ENCODE measurements at regions not wholly inside any gene's neighbourhood (a gene's known extent, or its start where the extent isn't known, plus 50 kb on each side); places are given as distances from the start of the nearest gene placed in this dataset.

DNA sequence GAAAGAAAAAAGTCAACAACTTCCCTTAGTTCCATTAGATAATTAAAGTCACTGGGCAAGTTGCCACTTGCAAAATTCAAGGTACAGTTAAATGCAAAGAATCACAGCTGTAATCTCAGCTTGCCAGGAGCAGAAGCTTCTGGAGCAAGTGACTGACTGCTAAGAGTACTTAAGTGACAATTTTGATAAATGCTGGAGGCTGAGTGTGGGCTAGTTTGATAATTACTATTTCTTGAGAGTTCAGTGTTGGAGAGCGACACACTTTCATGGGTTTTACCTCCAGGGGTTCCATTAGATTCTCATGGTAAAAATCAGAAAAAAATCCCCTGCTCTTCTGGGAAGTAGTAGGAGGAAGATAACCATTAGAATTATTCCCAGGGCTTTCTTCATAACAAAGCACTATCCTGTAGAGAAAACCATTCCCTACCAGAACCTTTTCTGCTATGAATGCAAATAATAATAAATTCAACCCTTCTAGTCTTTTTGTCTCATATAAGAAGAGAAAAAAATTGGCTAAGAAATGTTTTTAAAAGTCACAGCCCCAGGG, 486.3 kb downstream of the POM121L12 start:
- H3K4me3 ChIP-seq (ENCODE audit: low read depth, low read length): no peak overlapping the region
- no peak overlapping the region for H3K27ac ChIP-seq (ENCODE audit: extremely low read depth, low read depth, low read length)
- H3K36me3 ChIP-seq (ENCODE audit: control insufficient read depth in 2 of 2, insufficient read depth in 1 of 2, low read length in 2 of 2): no peaks in the 10 kb centered on the region
- TF ChIP-seq ZNF37A (tag by site-specific recombination; IDR thresholded peaks at IDR 0.05): no peak
- TF ChIP-seq ZNF10 (tag by site-specific recombination; IDR thresholded peaks at IDR 0.05): no peak
- TF ChIP-seq ZNF433 (tag by site-specific recombination; IDR thresholded peaks at IDR 0.05; ENCODE audit: low read depth): no peak
- TF ChIP-seq ZNF121 (tag by site-specific recombination; IDR thresholded peaks at IDR 0.05): no peak
- no peak for TF ChIP-seq ZNF266 (tag by site-specific recombination; IDR thresholded peaks at IDR 0.05; ENCODE audit: low read depth)
- no peak for TF ChIP-seq ZNF324 (tag by site-specific recombination; IDR thresholded peaks at IDR 0.05)
- TF ChIP-seq ZNF791 (tag by site-specific recombination; IDR thresholded peaks at IDR 0.05): no peak
- TF ChIP-seq, protein P1, sequence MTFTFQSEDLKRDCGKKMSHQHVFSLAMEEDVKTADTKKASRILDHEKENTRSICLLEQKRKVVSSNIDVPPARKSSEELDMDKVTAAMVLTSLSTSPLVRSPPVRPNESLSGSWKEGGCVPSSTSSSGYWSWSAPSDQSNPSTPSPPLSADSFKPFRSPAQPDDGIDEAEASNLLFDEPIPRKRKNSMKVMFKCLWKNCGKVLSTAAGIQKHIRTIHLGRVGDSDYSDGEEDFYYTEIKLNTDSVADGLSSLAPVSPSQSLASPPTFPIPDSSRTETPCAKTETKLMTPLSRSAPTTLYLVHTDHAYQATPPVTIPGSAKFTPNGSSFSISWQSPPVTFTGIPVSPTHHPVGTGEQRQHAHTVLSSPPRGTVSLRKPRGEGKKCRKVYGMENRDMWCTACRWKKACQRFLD (tag by site-specific recombination; IDR thresholded peaks at IDR 0.05): no peak
- TF ChIP-seq, protein P2, sequence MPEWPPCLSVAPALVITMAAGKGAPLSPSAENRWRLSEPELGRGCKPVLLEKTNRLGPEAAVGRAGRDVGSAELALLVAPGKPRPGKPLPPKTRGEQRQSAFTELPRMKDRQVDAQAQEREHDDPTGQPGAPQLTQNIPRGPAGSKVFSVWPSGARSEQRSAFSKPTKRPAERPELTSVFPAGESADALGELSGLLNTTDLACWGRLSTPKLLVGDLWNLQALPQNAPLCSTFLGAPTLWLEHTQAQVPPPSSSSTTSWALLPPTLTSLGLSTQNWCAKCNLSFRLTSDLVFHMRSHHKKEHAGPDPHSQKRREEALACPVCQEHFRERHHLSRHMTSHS (tag by site-specific recombination; IDR thresholded peaks at IDR 0.05): no peak
- no peak for TF ChIP-seq ZNF596 (tag by site-specific recombination; IDR thresholded peaks at IDR 0.05)
- TF ChIP-seq KLF8 (tag by site-specific recombination; IDR thresholded peaks at IDR 0.05): no peak
- ChIA-PET CTCF (no interaction called here), POLR2A (no interaction called here)
- H3K4me1 ChIP-seq (ENCODE audit: control insufficient read depth, insufficient read depth, low read length): no peaks in the 10 kb centered on the region
- H3K9me3 ChIP-seq (ENCODE audit: control insufficient read depth, insufficient read depth, low read depth, low read length): no peaks in the 10 kb centered on the region

DNA sequence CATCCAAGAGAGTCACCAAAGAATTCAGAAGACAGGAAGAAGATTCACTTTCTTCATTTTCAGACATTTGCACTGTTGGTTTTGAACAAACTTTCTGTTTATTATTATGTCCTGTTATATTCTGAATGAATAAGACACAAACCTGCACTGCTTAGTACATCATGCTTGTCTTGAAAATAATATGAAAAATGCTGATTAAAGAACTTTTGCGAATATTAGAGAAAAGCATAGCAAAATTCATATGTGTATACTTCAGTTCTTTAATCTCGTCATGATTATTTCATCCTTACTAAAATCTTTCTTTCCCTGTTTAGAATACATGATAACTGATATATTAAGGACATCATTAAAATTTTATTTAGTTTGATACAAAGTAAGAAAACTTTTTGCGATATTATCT, 504.1 kb downstream of the POM121L12 start:
- CTCF ChIA-PET: no interaction called here
- Histone ChIP-seq H3K36me3 (ENCODE audit: control insufficient read depth in 2 of 2, insufficient read depth in 1 of 2, low read length in 2 of 2) (no peaks in the 10 kb centered on the region), H3K27ac (ENCODE audit: extremely low read depth, low read depth, low read length) (no peak overlapping the region), H3K4me1 (ENCODE audit: control insufficient read depth, insufficient read depth, low read length) (no peaks in the 10 kb centered on the region), H3K4me3 (ENCODE audit: low read depth, low read length) (no peak overlapping the region), H3K9me3 (ENCODE audit: control insufficient read depth, insufficient read depth, low read depth, low read length) (no peaks in the 10 kb centered on the region)
- TF ChIP-seq ZNF341 (tag by site-specific recombination; IDR thresholded peaks at IDR 0.05; ENCODE audit: low read depth) (no peak), SP2 (tag by site-specific recombination; IDR thresholded peaks at IDR 0.05) (no peak), ZBTB20 (tag by site-specific recombination; IDR thresholded peaks at IDR 0.05) (no peak), ZEB2 (tag by site-specific recombination; IDR thresholded peaks at IDR 0.05) (no peak), ZNF112 (tag by site-specific recombination; IDR thresholded peaks at IDR 0.05) (no peak), ZNF24 (tag by site-specific recombination; IDR thresholded peaks at IDR 0.05) (no peak)
- TF ChIP-seq, protein P3, sequence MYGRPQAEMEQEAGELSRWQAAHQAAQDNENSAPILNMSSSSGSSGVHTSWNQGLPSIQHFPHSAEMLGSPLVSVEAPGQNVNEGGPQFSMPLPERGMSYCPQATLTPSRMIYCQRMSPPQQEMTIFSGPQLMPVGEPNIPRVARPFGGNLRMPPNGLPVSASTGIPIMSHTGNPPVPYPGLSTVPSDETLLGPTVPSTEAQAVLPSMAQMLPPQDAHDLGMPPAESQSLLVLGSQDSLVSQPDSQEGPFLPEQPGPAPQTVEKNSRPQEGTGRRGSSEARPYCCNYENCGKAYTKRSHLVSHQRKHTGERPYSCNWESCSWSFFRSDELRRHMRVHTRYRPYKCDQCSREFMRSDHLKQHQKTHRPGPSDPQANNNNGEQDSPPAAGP (tag by site-specific recombination; IDR thresholded peaks at IDR 0.05): no peak
- TF ChIP-seq, protein P4, sequence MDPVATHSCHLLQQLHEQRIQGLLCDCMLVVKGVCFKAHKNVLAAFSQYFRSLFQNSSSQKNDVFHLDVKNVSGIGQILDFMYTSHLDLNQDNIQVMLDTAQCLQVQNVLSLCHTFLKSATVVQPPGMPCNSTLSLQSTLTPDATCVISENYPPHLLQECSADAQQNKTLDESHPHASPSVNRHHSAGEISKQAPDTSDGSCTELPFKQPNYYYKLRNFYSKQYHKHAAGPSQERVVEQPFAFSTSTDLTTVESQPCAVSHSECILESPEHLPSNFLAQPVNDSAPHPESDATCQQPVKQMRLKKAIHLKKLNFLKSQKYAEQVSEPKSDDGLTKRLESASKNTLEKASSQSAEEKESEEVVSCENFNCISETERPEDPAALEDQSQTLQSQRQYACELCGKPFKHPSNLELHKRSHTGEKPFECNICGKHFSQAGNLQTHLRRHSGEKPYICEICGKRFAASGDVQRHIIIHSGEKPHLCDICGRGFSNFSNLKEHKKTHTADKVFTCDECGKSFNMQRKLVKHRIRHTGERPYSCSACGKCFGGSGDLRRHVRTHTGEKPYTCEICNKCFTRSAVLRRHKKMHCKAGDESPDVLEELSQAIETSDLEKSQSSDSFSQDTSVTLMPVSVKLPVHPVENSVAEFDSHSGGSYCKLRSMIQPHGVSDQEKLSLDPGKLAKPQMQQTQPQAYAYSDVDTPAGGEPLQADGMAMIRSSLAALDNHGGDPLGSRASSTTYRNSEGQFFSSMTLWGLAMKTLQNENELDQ (tag by site-specific recombination; IDR thresholded peaks at IDR 0.05; ENCODE audit: low read depth): no peak
- TF ChIP-seq, protein P5, sequence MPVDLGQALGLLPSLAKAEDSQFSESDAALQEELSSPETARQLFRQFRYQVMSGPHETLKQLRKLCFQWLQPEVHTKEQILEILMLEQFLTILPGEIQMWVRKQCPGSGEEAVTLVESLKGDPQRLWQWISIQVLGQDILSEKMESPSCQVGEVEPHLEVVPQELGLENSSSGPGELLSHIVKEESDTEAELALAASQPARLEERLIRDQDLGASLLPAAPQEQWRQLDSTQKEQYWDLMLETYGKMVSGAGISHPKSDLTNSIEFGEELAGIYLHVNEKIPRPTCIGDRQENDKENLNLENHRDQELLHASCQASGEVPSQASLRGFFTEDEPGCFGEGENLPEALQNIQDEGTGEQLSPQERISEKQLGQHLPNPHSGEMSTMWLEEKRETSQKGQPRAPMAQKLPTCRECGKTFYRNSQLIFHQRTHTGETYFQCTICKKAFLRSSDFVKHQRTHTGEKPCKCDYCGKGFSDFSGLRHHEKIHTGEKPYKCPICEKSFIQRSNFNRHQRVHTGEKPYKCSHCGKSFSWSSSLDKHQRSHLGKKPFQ (tag by site-specific recombination; IDR thresholded peaks at IDR 0.05): no peak
- TF ChIP-seq, protein P6, sequence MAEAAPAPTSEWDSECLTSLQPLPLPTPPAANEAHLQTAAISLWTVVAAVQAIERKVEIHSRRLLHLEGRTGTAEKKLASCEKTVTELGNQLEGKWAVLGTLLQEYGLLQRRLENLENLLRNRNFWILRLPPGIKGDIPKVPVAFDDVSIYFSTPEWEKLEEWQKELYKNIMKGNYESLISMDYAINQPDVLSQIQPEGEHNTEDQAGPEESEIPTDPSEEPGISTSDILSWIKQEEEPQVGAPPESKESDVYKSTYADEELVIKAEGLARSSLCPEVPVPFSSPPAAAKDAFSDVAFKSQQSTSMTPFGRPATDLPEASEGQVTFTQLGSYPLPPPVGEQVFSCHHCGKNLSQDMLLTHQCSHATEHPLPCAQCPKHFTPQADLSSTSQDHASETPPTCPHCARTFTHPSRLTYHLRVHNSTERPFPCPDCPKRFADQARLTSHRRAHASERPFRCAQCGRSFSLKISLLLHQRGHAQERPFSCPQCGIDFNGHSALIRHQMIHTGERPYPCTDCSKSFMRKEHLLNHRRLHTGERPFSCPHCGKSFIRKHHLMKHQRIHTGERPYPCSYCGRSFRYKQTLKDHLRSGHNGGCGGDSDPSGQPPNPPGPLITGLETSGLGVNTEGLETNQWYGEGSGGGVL (tag by site-specific recombination; IDR thresholded peaks at IDR 0.05): no peak
- POLR2A ChIA-PET: no interaction called here
